ENCODE measurements at regions not wholly inside any gene's neighbourhood (a gene's known extent, or its start where the extent isn't known, plus 50 kb on each side); places are given as distances from the start of the nearest gene placed in this dataset.

GRCh38 chr2:63679252-63679855, 90.6 kb downstream of the MDH1 start:
- no peak for DNase-seq (ENCODE audit: low read depth, low spot score)
- Histone ChIP-seq H3K79me2 (ENCODE audit: control insufficient read depth, insufficient read depth, low read length) (no peaks in the 10 kb centered on the region), H4K20me1 (ENCODE audit: control insufficient read depth, insufficient read depth) (no peaks in the 10 kb centered on the region), H3K4me3 (no peak overlapping the region), H2AFZ (ENCODE audit: control insufficient read depth, low read depth, low read length) (no peak overlapping the region), H3K4me2 (ENCODE audit: control insufficient read depth, insufficient read depth) (no peak overlapping the region), H3K36me3 (ENCODE audit: control insufficient read depth in 2 of 2, insufficient read depth in 2 of 2, low read length in 1 of 2) (no peaks in the 10 kb centered on the region), H3K9me3 (replicated peaks; ENCODE audit: control insufficient read depth, insufficient read depth, low read length) (no peaks in the 10 kb centered on the region), H3K27me3 (replicated peaks in 1 of 2; ENCODE audit: control insufficient read depth in 2 of 2, insufficient read depth in 2 of 2, low read length in 1 of 2) (no peaks in the 10 kb centered on the region), H3K4me1 (ENCODE audit: control insufficient read depth, insufficient read depth, low read length) (0 out of 2 replicates have a peak, but pooled peaks cover 2% of the 10 kb centered on the region), H3K9ac (ENCODE audit: control insufficient read depth, insufficient read depth, low read length) (no peak overlapping the region), H3K27ac (ENCODE audit: control insufficient read depth, insufficient read depth) (no peak overlapping the region)
- 51% methylated on average over 5 of the region's 5 CpGs for WGBS (ENCODE audit: insufficient coverage, insufficient replicate concordance, low lambda C conversion rate, missing lambda C conversion rate)
- in situ Hi-C loops (cut with MboI) (no loop called here), intact Hi-C loops (cut with micrococcal nuclease; ENCODE audit: unreplicated experiment) (no loop called here)
- no TSS peak for BruUV-seq (replicated peaks)
- CTCF ChIA-PET, result interaction anchor here (0.8 to 0.9 kb wide), 2 partner anchors 123 to 182 kb away, joined by 3 read pairs; no protein-coding TSS in a partner anchor
- no peak for TF ChIP-seq IRF5 (IDR thresholded peaks at IDR 0.05; ENCODE audit: borderline replicate concordance)
- no peak for TF ChIP-seq MLLT1 (IDR thresholded peaks at IDR 0.05)
- TF ChIP-seq FOXM1 (IDR thresholded peaks at IDR 0.05; ENCODE audit: low read depth, low read length), result no peak
- no peak for TF ChIP-seq ZNF24 (IDR thresholded peaks at IDR 0.05)
- TF ChIP-seq BACH1 (IDR thresholded peaks at IDR 0.05; ENCODE audit: borderline replicate concordance), result no peak
- no peak for TF ChIP-seq E4F1 (IDR thresholded peaks at IDR 0.05; ENCODE audit: borderline replicate concordance, partially characterized antibody)
- no peak for TF ChIP-seq ZBTB4 (CRISPR knock-in tag; IDR thresholded peaks at IDR 0.05)
- no peak for TF ChIP-seq BCL3 (IDR thresholded peaks at IDR 0.05; ENCODE audit: borderline replicate concordance, insufficient read depth, low read depth, low read length, poor library complexity, severe bottlenecking)
- FAIRE-seq, result no peak
- RAD21 ChIA-PET (ENCODE audit: unreplicated experiment), result interaction anchor here (1.0 kb wide), 1 partner anchor 182 kb away, joined by 3 read pairs; no protein-coding TSS in a partner anchor
- no peak for ATAC-seq
- POLR2A ChIA-PET, result interaction anchor here (1.3 kb wide), 1 partner anchor 163 kb away, joined by 4 read pairs; the partner anchor contains the start of gene UGP2
- SMC1A ChIA-PET (ENCODE audit: uncharacterized antibody, unreplicated experiment), result interaction anchor here (1.0 to 1.5 kb wide), 2 partner anchors 12 to 101 kb away, joined by 3 to 4 read pairs; no protein-coding TSS in a partner anchor

All from GM12878 (cell line).